ENCODE measurements at regions not wholly inside any gene's neighbourhood (a gene's known extent, or its start where the extent isn't known, plus 50 kb on each side); places are given as distances from the start of the nearest gene placed in this dataset.

GRCh38 chr1:62917314-62917713 is 133.4 kb downstream of the ATG4C start:
- H3K9ac ChIP-seq (ENCODE audit: insufficient read length, low read depth): no peak overlapping the region
- no peaks in the 10 kb centered on the region for H3K27me3 ChIP-seq (ENCODE audit: insufficient read depth, insufficient read length)
- no peaks in the 10 kb centered on the region for H3K9me3 ChIP-seq (ENCODE audit: insufficient read depth, low read length)
- no peaks in the 10 kb centered on the region for H3K36me3 ChIP-seq (ENCODE audit: insufficient read depth, insufficient read length, low read length)
- peaks cover 2% of the 10 kb centered on the region for H3K4me1 ChIP-seq (ENCODE audit: insufficient read depth, insufficient read length)
- no peak overlapping the region for H3K4me3 ChIP-seq (ENCODE audit: insufficient read length, low read depth)
- no peak for DNase-seq (ENCODE audit: low read depth, low spot score)
- TF ChIP-seq SUZ12 (IDR thresholded peaks at IDR 0.05; ENCODE audit: extremely low read depth, insufficient read depth, insufficient read length) (no peak), YY1 (IDR thresholded peaks at IDR 0.05; ENCODE audit: insufficient read depth, insufficient read length) (no peak), ZNF274 (IDR thresholded peaks at IDR 0.05; ENCODE audit: low read depth, low read length) (no peak)

DNA sequence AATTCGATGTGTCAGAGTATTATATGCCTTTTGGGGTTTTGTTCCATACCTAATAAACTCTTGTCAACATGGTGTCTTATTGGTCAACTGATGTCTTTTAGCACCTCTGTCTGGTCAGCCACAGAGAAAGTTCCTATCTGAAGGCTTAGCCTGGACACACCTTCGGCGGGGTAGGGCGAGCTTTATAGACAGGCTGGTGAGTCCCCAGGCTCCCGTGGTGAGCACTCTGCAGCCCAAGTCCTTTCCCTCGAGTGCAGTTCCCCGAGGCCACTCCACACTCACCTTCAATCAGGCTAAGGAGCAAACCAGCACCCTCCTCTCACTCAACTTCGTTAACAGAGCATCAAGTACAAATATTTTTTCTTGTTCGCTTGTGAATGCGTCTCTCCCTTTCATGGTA is 133.9 kb downstream of the ATG4C start:
- no peak for DNase-seq (ENCODE audit: low read depth, low spot score)
- no peaks in the 10 kb centered on the region for H3K36me3 ChIP-seq (ENCODE audit: insufficient read depth, insufficient read length, low read length)
- TF ChIP-seq YY1 (IDR thresholded peaks at IDR 0.05; ENCODE audit: insufficient read depth, insufficient read length) (no peak), ZNF274 (IDR thresholded peaks at IDR 0.05; ENCODE audit: low read depth, low read length) (no peak), SUZ12 (IDR thresholded peaks at IDR 0.05; ENCODE audit: extremely low read depth, insufficient read depth, insufficient read length) (no peak)
- H3K9ac ChIP-seq (ENCODE audit: insufficient read length, low read depth): no peak overlapping the region
- no peak overlapping the region for H3K4me3 ChIP-seq (ENCODE audit: insufficient read length, low read depth)
- peaks cover 2% of the 10 kb centered on the region for H3K4me1 ChIP-seq (ENCODE audit: insufficient read depth, insufficient read length)
- H3K27me3 ChIP-seq (ENCODE audit: insufficient read depth, insufficient read length): no peaks in the 10 kb centered on the region
- H3K9me3 ChIP-seq (ENCODE audit: insufficient read depth, low read length): no peaks in the 10 kb centered on the region

- H3K27me3 ChIP-seq (ENCODE audit: insufficient read depth, insufficient read length): no peaks in the 10 kb centered on the region
- H3K36me3 ChIP-seq (ENCODE audit: insufficient read depth, insufficient read length, low read length): no peaks in the 10 kb centered on the region
- H3K4me1 ChIP-seq (ENCODE audit: insufficient read depth, insufficient read length): peaks cover 2% of the 10 kb centered on the region
- H3K9me3 ChIP-seq (ENCODE audit: insufficient read depth, low read length): no peaks in the 10 kb centered on the region
- H3K4me3 ChIP-seq (ENCODE audit: insufficient read length, low read depth): no peak overlapping the region
- H3K9ac ChIP-seq (ENCODE audit: insufficient read length, low read depth): no peak overlapping the region
- TF ChIP-seq ZNF274 (IDR thresholded peaks at IDR 0.05; ENCODE audit: low read depth, low read length) (no peak), SUZ12 (IDR thresholded peaks at IDR 0.05; ENCODE audit: extremely low read depth, insufficient read depth, insufficient read length) (no peak), YY1 (IDR thresholded peaks at IDR 0.05; ENCODE audit: insufficient read depth, insufficient read length) (no peak)
- no peak for DNase-seq (ENCODE audit: low read depth, low spot score)
Measured at GRCh38 chr1:62918700-62919099, 134.8 kb downstream of the ATG4C start.

- no peak overlapping the region for H3K4me3 ChIP-seq (ENCODE audit: insufficient read length, low read depth)
- no peak for DNase-seq (ENCODE audit: low read depth, low spot score)
- H3K27me3 ChIP-seq (ENCODE audit: insufficient read depth, insufficient read length): peaks cover 3% of the 10 kb centered on the region
- TF ChIP-seq YY1 (IDR thresholded peaks at IDR 0.05; ENCODE audit: insufficient read depth, insufficient read length) (no peak), SUZ12 (IDR thresholded peaks at IDR 0.05; ENCODE audit: extremely low read depth, insufficient read depth, insufficient read length) (no peak), ZNF274 (IDR thresholded peaks at IDR 0.05; ENCODE audit: low read depth, low read length) (no peak)
- no peaks in the 10 kb centered on the region for H3K36me3 ChIP-seq (ENCODE audit: insufficient read depth, insufficient read length, low read length)
- no peak overlapping the region for H3K9ac ChIP-seq (ENCODE audit: insufficient read length, low read depth)
- H3K9me3 ChIP-seq (ENCODE audit: insufficient read depth, low read length): no peaks in the 10 kb centered on the region
- H3K4me1 ChIP-seq (ENCODE audit: insufficient read depth, insufficient read length): peaks cover 2% of the 10 kb centered on the region
Measured at GRCh38 chr1:62922006-62922405, 138.1 kb downstream of the ATG4C start.

- TF ChIP-seq ZNF274 (IDR thresholded peaks at IDR 0.05; ENCODE audit: low read depth, low read length) (no peak), SUZ12 (IDR thresholded peaks at IDR 0.05; ENCODE audit: extremely low read depth, insufficient read depth, insufficient read length) (no peak), YY1 (IDR thresholded peaks at IDR 0.05; ENCODE audit: insufficient read depth, insufficient read length) (no peak)
- Histone ChIP-seq H3K36me3 (ENCODE audit: insufficient read depth, insufficient read length, low read length) (no peaks in the 10 kb centered on the region), H3K9ac (ENCODE audit: insufficient read length, low read depth) (no peak overlapping the region), H3K9me3 (ENCODE audit: insufficient read depth, low read length) (no peaks in the 10 kb centered on the region), H3K4me1 (ENCODE audit: insufficient read depth, insufficient read length) (no peaks in the 10 kb centered on the region), H3K27me3 (ENCODE audit: insufficient read depth, insufficient read length) (peaks cover 3% of the 10 kb centered on the region), H3K4me3 (ENCODE audit: insufficient read length, low read depth) (no peak overlapping the region)
- DNase-seq (ENCODE audit: low read depth, low spot score): no peak
Measured at GRCh38 chr1:62924983-62925790, 141.3 kb downstream of the ATG4C start.

GRCh38 chr1:62926681-62927252 is 142.8 kb downstream of the ATG4C start:
- no peaks in the 10 kb centered on the region for H3K4me1 ChIP-seq (ENCODE audit: insufficient read depth, insufficient read length)
- DNase-seq (ENCODE audit: low read depth, low spot score): no peak
- peaks cover 3% of the 10 kb centered on the region for H3K27me3 ChIP-seq (ENCODE audit: insufficient read depth, insufficient read length)
- H3K9me3 ChIP-seq (ENCODE audit: insufficient read depth, low read length): no peaks in the 10 kb centered on the region
- H3K4me3 ChIP-seq (ENCODE audit: insufficient read length, low read depth): no peak overlapping the region
- H3K9ac ChIP-seq (ENCODE audit: insufficient read length, low read depth): no peak overlapping the region
- no peaks in the 10 kb centered on the region for H3K36me3 ChIP-seq (ENCODE audit: insufficient read depth, insufficient read length, low read length)
- TF ChIP-seq YY1 (IDR thresholded peaks at IDR 0.05; ENCODE audit: insufficient read depth, insufficient read length) (no peak), SUZ12 (IDR thresholded peaks at IDR 0.05; ENCODE audit: extremely low read depth, insufficient read depth, insufficient read length) (no peak), ZNF274 (IDR thresholded peaks at IDR 0.05; ENCODE audit: low read depth, low read length) (no peak)

DNA sequence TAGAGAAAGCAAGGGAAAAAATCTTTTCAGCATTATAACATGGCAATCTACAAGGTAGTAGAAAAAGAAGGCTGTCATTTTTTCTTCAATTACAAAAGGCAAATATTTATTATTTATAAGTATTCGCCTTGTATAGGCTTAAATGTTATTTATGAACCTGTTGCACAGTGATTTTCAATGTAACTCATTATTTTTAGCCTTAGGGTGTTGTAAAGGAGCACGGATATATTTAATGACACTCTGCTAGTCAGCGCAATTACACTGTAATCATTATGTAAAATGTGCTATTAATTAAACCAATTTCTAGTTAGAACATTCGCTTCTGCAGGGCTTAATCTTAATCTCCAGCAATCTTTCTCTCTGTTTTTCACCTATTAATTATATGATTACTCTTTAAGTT is 145.0 kb downstream of the ATG4C start:
- no peaks in the 10 kb centered on the region for H3K4me1 ChIP-seq (ENCODE audit: insufficient read depth, insufficient read length)
- no peak overlapping the region for H3K9ac ChIP-seq (ENCODE audit: insufficient read length, low read depth)
- no peaks in the 10 kb centered on the region for H3K9me3 ChIP-seq (ENCODE audit: insufficient read depth, low read length)
- H3K27me3 ChIP-seq (ENCODE audit: insufficient read depth, insufficient read length): peaks cover 3% of the 10 kb centered on the region
- DNase-seq (ENCODE audit: low read depth, low spot score): no peak
- TF ChIP-seq SUZ12 (IDR thresholded peaks at IDR 0.05; ENCODE audit: extremely low read depth, insufficient read depth, insufficient read length) (no peak), YY1 (IDR thresholded peaks at IDR 0.05; ENCODE audit: insufficient read depth, insufficient read length) (no peak), ZNF274 (IDR thresholded peaks at IDR 0.05; ENCODE audit: low read depth, low read length) (no peak)
- H3K36me3 ChIP-seq (ENCODE audit: insufficient read depth, insufficient read length, low read length): no peaks in the 10 kb centered on the region
- no peak overlapping the region for H3K4me3 ChIP-seq (ENCODE audit: insufficient read length, low read depth)

Measured in NT2/D1 (cell line).